HG02981 (cell line): ENCODE measurements at regions not wholly inside any gene's neighbourhood (a gene's known extent, or its start where the extent isn't known, plus 50 kb on each side); places are given as distances from the start of the nearest gene placed in this dataset.

Experiments
- ATAC-seq: cut with Tn5 transposase; IDR thresholded peaks from one replicate; pipeline ENCODE4 v1.9.1; 2021; ENCODE audit warnings: mild to moderate bottlenecking, moderate library complexity; ENCODE audit not compliant: unreplicated experiment

DNA sequence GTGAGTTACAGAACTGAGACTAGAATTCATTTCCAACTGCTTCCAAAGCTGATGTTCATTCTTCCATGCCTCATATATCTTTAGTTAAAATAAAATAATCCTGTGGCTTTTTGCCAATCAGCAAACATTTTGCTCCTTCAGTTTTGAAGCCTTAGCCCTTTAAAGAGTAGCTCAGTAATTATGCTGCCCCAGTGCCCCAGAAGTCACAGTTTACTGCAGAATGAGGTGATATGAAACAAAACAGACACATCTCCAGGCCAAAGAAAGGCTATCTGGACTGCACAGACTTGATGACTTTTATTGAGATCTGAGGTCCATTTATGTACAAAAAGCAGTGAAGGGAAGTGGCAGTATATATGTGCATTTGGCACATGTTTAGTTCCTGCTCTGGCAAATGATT is 285.8 kb upstream of the ZNF462 start:
- no peak for ATAC-seq

DNA sequence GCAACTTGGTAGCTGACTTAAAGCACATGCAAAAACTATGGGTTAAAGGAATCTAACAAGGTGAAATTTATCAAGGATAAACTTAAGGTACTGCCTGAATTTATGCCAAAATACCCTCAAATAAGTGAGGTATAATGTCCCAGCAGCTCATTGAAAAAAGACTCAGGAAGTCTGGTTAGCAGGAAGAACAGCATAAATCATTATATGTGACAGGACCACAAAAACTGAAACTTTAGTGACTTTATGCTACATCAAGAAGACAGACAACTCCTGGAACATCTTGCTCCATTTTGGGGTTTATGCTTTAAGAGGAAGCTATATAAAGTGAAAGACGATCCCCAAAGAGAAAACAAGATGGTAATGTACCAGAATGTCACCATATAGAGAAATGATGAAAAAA is 282.4 kb upstream of the ZNF462 start:
- ATAC-seq = no peak

DNA sequence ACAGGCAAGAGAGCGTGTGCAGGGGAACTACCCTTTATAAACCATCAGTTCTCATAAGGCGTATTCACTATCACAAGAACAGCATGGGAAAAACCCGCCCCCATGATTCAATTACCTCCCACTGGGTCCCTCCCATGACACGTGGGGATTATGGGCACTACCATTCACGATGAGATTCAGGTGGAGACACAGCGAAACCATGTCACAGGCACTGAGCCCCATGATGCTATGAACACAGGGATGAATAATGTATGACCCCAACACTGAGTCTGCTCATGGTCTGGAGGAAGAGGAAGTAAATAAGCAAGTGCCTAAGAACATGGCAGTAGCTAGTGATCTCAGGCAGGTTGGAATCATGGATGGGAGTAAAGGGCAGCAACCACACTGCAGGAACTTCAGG is 281.0 kb upstream of the ZNF462 start:
- ATAC-seq = no peak

DNA sequence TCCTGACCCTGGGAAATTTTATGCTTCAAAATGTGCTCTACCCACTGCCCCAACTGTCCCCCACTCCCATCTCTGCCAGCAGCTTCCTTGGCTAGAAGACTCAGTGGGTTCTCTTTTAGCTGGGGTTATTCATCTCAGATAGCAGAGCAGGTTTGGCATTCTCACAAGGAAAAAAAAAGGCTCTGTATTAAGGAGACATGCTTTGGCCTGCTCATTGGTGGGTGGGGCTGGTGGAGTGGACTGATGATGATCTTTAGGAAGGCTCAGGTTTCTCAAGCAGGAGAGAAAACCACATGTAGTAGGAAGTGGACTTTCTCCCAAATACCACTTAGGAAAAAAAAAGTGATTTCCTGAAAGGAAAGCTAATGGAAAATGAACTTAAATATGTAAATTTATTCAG is 279.2 kb upstream of the ZNF462 start:
- ATAC-seq = no peak

DNA sequence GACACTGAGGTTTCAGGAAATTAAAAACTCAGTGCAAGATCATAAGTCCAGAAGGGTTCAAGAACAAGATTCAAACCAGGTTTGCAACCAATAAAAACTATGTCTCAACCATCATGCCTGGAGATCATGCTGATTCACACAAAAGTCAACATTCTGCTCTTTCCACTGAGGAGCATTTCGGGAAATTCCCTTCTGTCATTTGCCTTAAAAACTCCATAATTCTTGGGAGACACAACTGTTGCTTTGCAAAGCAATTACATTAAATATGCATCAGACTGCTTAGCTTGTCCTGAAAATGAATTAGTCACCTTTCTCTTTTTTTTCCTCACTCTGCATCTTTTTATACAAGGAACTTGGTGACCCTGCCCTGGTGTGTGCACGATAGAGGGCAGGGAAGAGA is 275.9 kb upstream of the ZNF462 start:
- ATAC-seq = no peak

DNA sequence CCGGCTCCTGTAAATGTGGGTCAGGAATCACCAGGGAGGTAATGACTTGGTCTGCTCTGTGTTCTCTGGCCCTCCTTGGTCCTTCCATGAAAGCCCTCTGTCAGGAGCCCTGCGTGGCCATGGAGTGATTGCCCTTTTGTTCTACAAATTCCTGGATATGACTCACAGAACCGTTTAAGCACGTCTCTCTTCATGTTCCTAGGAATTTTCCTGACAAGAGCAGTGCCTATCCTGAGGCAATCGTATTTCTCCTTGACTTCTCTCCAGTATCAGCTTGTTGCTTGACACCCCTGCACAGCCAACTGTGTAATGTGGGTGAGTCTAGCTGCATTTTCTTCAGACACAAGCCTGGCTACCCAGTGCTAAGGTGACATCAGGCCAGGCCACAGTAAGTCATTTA is 274.3 kb upstream of the ZNF462 start:
- ATAC-seq = no peak

DNA sequence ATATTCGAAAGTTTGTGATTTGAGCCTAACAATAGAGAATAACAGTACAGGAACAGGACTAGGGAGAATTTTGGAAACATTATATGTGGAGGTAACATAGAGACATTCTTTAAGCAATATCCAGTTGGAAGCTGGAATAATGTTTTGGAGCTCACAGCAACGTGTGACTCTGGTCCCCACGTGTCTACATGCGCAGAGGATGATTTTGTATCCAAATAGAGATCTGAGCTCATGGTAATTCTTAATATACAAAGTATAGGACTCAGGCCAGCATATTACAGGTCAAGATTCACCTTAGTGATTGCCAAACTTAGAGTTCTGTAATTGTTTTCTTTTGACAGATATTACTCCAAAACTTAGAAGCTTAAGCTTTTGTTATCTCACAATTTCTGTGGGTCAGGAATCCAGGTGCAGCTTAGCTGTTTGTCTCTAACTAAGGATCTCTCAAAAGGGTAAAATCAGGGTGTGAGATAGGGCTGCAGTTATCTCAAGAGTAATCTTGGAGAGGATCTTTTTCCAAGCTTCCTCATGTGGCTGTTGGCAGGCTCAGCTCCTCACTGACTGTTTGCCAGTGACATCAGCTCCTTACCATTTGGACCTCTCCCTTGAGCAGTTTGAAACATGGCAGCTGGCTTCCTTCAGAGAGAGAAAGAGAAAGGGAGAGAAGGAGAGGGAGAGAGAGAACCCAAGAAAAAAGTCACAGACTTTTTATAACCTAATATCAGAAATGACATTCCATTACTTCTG is 272.0 kb upstream of the ZNF462 start:
- ATAC-seq = no peak

DNA sequence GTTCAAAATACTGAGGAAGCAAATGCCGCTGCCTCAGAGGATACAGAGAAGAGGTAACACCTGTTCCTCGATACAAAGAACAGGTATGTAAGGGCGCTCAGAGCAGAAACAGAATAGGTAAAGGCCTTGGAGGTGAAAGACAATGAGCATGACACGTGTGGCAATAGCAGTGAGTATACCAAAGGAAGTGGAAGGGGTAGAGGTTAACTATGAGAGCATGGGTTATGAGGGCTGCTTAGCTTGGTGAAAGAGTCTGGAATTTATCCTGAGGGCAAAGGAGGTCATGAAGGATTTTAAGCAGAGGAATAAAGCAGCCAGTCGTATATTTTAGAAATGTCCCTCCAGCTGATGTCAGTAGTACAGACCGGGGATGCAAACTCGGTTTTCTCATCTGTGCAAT is 269.8 kb upstream of the ZNF462 start:
- no peak for ATAC-seq

DNA sequence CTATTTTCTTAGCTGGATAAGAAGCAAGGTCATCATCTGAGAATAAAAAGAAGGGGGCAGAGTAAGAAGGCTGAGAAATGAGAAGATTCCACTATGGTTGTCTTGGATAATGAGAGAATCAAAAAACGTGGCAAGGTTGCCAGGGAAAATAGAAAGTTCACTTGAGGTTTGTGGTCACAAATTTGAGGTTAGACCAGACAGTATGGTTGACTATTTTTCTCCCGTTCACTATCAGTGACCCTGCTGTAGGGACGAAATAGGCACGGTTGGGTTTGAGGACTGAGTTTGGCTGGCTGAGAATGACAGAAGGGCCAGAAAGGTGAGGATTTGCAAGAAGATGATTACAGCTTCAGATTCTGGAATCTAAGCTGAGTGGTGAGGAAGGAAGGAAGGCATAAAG is 266.0 kb upstream of the ZNF462 start:
- ATAC-seq = no peak

DNA sequence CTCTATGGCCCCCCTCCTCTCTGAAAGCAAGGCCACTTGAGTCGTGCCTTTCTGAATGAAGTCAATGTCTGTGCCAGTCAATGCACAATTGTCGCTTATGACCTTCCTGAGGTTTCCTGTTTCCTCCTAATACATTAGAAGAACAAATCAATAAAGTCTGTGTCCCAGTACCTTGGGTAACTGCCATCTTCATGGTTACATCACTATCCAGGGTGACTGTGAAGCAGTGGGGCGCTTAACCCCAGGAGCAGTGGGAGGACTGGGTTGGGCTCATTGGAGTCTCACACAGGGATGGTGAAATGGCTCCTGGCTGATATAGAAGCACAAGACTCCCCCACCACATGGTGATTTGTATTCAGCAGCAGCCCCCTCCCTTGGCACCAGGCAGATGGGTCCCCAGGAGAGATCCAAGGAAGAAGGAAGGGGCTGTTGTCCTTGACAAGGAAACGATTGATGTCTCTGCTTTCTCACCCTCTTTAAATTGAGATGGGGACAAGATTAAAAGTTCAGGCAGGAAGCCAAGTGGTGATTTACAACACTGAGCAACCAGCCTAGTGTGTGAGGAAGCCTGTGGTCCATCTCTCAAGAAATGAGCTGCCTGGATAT is 261.9 kb upstream of the ZNF462 start:
- no peak for ATAC-seq

DNA sequence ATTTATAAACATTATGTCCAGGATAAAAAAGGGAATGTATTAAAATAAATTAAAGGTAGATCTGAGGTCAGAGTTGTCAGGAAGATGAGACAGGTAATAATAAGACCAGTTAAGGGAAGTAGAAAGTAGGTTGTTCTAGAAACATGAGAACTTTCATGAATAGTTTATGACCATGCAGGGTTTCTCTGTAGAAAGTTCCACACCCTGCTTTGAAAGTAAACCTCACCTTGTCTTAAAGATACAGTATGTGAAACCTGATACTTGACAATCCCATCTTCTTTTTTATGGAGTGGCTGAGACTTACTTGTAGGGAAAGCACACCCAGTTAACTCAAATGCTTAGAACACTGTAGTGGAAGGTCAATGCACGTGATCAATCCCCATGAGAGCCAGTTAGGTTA is 260.6 kb upstream of the ZNF462 start:
- no peak for ATAC-seq

DNA sequence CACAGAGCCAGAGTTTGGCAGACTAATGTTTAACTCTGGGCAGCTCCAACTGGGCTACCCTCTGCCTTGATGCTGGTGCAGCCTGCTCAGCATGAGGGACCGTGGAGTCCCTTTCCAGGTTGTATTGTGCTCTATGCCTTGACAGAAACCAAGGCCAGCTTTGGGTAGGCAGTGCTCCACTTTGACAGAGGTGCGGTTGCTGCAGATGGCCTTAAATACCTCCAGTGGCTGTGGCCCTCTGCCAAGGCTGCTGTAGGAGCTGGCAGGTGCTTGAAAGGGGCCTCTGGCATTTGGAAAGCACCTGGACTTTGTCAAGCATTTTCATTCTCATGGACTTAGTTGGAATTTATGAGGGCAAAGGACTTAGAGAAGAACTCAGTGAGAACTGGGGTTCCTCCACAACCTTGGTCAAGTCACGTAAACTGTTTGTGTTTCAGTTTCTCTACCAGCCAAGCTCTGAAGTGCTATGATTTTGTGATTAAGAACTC is 249.7 kb upstream of the ZNF462 start:
- ATAC-seq = no peak

DNA sequence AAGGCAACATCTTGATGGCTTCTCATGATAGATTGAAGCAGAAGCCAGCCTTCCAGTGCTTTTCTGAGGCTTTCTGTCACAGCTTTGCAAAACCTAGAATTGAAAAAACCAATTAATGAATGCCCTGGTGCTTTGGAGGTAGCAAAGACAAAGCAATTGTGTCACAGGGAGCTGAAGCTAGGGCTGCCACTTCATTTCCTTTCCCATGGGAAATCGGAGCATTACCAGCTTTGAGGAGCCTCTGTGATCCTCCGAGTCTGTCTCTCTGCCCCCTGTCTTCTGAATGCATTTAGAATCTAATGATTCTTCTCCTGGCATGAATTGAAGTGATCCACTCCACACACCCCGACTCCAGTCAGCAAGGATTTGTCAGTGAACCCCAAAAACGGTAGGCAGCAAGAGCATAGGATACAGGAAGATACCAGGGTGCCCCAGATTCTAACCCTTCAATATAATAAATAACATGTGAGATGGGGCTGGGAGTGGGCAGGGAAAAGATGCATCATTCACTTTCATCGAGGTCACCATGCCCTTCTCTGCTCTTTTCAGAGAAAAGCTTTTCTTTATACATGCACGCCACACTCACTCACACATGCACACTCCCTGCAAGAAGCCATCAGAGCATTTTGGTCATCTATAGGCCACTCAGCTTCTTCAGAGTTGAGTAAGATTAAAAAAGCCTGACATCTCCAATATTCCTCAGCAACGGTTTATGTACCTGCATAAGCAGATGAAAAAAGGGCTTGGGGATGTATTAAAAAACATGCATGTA is 247.7 kb upstream of the ZNF462 start:
- no peak for ATAC-seq

DNA sequence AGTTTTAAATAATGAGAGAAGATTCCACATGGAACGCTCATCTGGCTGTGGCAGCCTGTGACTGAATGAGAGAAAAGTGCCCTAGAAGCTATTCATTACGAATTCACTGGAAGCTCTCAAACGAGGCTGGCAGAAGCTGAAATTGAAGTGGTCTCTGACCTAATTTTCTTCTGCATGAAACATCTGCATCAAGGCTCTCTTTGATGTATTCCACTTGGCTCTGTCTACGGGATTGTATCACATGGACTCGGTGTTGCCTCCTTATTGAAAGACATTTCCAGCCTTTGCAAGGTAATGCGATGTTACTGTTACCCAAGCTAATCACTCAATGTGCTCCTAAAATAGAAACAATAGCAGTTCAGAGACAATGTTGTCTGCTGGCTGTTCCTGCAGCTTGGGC is 246.9 kb upstream of the ZNF462 start:
- no peak for ATAC-seq

DNA sequence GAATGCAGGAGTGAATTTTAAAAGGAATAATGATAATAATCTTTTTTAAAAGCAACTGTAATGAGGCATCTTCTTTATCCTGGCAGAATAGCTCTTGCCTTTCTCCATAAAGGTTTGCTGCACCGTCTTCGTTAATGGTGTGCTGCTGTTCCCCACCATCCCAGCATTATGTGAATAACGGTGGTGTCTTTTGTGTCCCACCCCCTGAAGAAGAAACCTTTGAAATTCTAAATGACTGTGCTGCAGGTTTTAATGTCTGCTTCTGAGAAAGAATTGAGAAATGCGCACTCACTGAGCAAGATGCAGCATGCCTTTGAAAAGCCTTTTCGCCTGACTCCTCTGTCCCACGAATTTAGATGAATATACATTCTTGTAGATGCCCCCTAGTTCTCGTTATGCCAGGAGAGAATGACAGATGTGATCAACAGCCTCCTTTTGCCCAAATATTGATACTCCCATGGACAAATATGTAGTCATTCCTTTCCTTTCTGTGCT is 246.1 kb upstream of the ZNF462 start:
- no peak for ATAC-seq

DNA sequence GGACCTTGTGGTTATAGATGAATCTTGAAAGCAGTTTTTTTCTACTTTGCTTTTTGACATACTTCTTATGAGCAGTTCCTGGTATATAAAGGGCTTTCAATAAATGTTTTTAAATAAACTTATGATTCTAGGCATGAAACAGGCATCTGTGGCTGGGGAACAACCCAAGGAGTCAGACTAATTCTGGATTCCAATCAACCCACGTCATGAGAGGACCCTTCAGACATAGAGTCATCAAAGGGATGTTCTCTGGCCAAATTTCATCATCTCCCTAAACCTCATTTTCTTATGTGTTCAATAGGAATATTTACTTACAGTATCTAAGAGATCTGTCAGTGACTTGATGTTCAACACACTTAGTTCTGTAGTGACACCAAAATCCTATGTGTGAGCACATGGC is 243.8 kb upstream of the ZNF462 start:
- no peak for ATAC-seq

DNA sequence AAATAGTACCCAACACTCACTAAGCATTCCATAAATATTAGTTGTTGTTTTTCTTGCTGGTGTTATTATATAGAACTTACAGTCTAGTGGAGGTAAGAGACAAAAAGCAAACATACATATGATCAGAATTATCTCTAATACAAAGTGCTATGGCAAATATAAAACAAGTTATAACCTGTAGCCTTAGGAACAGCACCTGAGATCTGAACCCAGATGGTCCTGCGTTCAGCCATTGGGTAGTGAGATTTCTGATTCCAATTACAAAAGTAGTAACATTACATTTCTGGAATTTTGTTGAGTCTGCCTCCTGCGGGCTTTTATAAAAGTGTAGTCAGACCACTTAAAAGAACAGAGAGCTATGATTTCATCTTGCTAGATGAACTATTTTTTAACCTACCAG is 242.9 kb upstream of the ZNF462 start:
- ATAC-seq = no peak

DNA sequence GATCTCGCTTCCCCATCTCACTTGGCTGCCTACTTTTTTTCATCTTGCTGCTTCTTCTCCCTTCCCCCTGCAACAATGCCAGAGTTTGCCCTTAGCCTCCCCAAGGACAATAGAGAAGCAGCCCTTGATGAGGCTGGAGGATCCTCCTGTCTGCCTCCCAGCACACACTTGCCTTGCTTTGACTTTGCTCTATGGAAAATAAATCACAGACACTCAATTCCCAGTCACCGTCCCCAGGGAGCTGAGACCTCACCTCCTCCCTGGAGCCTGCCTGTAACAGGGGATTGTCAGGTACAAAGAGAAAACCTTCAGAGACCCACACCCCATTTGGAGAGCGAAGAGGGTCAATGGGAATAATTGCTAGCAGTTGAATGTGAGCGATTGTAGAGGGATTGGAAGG is 242.1 kb upstream of the ZNF462 start:
- ATAC-seq = no peak

DNA sequence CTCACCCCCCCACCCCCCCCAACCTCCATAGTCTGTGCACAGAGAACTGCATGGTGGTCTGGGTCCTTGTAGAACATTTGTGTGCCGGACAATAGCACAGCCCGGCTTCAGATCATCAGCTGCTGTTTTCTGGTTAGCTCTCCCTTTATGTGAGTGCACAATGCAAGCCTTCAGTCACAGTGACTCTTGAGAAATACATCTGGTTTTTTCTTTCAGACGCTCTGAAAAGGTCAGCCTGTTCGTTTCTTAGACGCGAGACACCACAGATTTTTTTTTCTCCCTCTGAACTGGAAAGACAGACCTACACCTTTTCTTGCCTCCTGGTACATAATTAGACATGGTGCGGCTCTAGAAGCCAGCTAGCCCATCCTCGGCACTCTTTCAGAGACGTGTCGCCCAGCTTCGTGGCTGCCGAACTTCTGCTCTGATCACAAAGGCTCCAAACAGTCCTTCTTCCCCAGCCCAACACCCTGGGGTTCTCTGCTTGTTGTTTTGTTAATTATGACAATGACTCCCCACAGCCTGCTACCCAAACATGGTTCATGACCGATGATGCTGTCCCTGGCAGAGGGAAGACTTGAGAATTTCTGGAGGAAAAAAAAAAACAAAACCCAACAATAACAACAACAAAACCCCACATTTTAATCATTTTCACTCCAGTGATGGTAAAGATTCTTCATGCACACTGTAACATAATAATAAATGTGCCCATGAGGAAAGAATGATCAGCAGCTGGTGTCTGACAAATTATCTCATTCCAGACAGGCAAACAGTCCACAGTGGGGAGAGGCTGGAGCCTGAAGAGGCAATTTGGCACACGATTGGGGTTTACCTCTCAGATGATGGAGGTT is 241.4 kb upstream of the ZNF462 start:
- no peak for ATAC-seq

DNA sequence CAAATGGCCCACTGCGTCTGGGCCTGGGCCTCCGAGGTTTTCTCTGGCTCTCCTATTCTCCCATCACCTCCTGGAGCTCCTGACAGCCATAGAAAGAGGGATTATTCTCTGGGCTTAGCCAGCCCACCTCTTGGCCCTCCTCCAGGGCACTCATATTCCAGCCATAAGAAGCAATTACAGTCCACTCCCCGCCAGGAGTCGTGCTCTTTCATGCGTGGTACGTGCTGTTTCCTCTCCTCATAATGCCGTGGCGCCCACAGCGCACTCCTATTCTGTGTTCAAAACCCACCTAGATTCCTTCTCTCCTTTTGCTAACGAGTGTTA is 240.8 kb upstream of the ZNF462 start:
- no peak for ATAC-seq

DNA sequence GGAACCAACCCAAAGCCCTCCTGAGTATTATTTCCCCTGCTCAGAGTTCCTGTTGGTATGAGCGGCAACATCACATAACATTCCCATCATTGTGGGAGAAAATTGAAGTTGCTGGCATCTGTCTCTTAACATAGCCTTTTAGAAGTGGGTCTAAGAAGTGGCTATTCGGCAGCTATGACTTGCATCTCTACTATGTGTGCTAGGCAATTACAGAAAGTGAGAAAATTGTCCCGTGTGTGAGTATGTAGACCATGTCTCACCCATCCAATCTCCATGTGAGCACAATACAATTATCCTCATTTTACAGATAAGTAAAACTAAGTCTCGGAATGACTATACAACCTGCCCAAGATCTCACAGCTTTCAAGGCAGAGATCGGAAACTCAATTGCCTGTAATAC is 239.4 kb upstream of the ZNF462 start:
- ATAC-seq = no peak
